Ascending aorta (tissue), 2 donors: ENCODE measurements at regions not wholly inside any gene's neighbourhood (a gene's known extent, or its start where the extent isn't known, plus 50 kb on each side); places are given as distances from the start of the nearest gene placed in this dataset.
"Not testable (repeated sequence)": the region's sequence is repeated elsewhere in the genome, so short reads cannot be mapped to it uniquely, and the experiment has no call there.

Experiments
- DNase-seq, 2 donors: peaks; one replicate each; pipeline ENCODE4 v3.0.0-alpha.2; 2019; ENCODE audit warnings: low spot score in 2 of 2
- H3K27ac ChIP-seq, 2 donors: fragments of 200-600 bp; sonication (generic); one replicate each; pipeline ENCODE4 v1.5.1; 2016 to 2017; ENCODE audit warnings: mild to moderate bottlenecking in 1 of 2
- H3K27me3 ChIP-seq: fragments of 200-600 bp; sonication (generic); one replicate; pipeline ENCODE4 v1.5.1; 2017
- H3K36me3 ChIP-seq, 2 donors: fragments of 200-600 bp; sonication (generic); one replicate each; pipeline ENCODE4 v1.5.1; 2016
- H3K4me1 ChIP-seq, 2 donors: fragments of 200-600 bp; sonication (generic); one replicate each; pipeline ENCODE4 v1.5.1; 2016 to 2017; ENCODE audit warnings: mild to moderate bottlenecking in 1 of 2
- H3K4me3 ChIP-seq, 2 donors: fragments of 200-600 bp; sonication (generic); one replicate each; pipeline ENCODE4 v1.5.1; 2016 to 2017; ENCODE audit warnings: mild to moderate bottlenecking in 1 of 2
- H3K9me3 ChIP-seq, 2 donors: fragments of 200-600 bp; sonication (generic); one replicate each; pipeline ENCODE4 v1.5.1; 2016
- intact Hi-C: fragments of 100-400 bp; cut with DNase I; formaldehyde crosslinking; loops from one replicate; pipeline ENCODE4 v1.15.1; 2023
- TF ChIP-seq, protein P1 (sequence below), 3 experiments: fragments of 200-600 bp in 2 of 3; fragments of 450-650 bp in 1 of 3; sonication (generic) in 2 of 3; IDR thresholded peaks; one replicate each; pipeline ENCODE4 v1.5.1; 2016 to 2019; ENCODE audit warnings: antibody characterized with exemption in 3 of 3, mild to moderate bottlenecking in 1 of 3, moderate library complexity in 1 of 3

DNA sequence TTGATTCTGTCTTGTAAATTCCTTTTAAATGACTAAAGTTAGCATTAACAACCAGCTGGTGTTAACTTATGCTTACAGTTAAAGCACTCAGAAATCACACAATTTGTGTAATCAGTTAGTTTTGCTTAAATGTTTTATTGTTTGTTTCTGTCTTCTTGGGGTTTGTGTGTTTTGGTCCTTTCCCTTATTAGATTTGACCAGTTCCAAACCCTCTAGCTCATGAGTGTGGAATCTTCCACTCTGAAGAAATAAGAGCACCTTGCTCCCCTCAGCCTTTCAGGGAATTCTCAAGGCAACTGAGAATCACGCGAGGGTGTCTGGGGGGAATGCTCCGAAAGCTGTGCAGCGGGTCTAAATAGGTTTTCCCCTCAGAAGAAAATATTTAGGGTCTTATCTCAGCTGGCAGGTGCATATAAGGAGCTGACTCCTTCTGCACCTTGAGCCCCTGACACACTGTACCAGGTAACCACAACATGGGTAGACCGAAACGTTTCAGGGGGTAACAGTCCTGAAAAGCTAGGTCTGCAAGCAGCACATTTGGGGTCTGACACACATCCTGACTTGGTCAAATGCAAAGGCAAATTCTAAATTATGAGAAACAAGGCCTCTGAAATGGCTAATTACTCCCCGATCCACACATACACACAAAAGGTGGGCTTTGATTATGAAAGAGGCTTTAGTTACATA, 188.1 kb upstream of the ETV3 start:
- no peaks in the 10 kb centered on the region for H3K9me3 ChIP-seq
- no peaks in the 10 kb centered on the region for H3K36me3 ChIP-seq
- H3K27ac ChIP-seq: no peak overlapping the region
- H3K27me3 ChIP-seq: no peaks in the 10 kb centered on the region
- no peaks in the 10 kb centered on the region for H3K4me1 ChIP-seq
- no peak for DNase-seq
- intact Hi-C loops: no loop called here
- TF ChIP-seq, protein P1, sequence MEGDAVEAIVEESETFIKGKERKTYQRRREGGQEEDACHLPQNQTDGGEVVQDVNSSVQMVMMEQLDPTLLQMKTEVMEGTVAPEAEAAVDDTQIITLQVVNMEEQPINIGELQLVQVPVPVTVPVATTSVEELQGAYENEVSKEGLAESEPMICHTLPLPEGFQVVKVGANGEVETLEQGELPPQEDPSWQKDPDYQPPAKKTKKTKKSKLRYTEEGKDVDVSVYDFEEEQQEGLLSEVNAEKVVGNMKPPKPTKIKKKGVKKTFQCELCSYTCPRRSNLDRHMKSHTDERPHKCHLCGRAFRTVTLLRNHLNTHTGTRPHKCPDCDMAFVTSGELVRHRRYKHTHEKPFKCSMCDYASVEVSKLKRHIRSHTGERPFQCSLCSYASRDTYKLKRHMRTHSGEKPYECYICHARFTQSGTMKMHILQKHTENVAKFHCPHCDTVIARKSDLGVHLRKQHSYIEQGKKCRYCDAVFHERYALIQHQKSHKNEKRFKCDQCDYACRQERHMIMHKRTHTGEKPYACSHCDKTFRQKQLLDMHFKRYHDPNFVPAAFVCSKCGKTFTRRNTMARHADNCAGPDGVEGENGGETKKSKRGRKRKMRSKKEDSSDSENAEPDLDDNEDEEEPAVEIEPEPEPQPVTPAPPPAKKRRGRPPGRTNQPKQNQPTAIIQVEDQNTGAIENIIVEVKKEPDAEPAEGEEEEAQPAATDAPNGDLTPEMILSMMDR (IDR thresholded peaks at IDR 0.05): no peak
- no peak overlapping the region for H3K4me3 ChIP-seq

- Histone ChIP-seq H3K27me3 (no peaks in the 10 kb centered on the region), H3K27ac (no peak overlapping the region), H3K4me3 (no peak overlapping the region), H3K9me3 (no peaks in the 10 kb centered on the region), H3K4me1 (no peaks in the 10 kb centered on the region), H3K36me3 (no peaks in the 10 kb centered on the region)
- intact Hi-C loops: no loop called here
- TF ChIP-seq, protein P1 (IDR thresholded peaks at IDR 0.05): no peak
- DNase-seq: no peak
These were observed 187.0 kb upstream of the ETV3 start for GRCh38 chr1:157325220-157325619.

GRCh38 chr1:157321972-157322371, 183.8 kb upstream of the ETV3 start:
- H3K36me3 ChIP-seq, intact Hi-C loops, H3K27ac ChIP-seq, H3K4me1 ChIP-seq, H3K4me3 ChIP-seq, DNase-seq, H3K27me3 ChIP-seq, H3K9me3 ChIP-seq: not testable (repeated sequence)

DNA sequence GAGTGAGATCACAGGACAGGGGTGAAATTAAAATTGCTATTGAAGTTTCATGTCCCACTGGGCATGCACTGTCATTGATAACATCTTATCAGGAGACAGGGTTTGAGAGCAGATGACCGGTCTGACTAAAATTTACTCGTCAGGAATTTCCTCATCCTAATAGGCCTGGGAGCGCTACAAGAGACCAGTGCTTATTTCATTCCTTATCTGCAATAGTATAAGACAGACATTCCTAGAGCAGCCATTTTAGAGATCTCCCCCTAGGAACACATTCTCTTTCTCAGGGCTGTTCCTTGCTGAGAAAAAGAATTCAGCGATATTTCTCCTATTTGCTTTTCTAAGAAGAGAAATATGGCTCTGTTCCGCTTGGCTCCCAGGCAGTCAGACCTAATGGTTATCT, 181.4 kb upstream of the ETV3 start:
- Histone ChIP-seq H3K27ac (no peak overlapping the region), H3K9me3 (peaks cover 0 to 10% of the 10 kb centered on the region in 2 donors), H3K4me1 (no peaks in the 10 kb centered on the region), H3K36me3 (no peaks in the 10 kb centered on the region), H3K4me3 (no peak overlapping the region), H3K27me3 (no peaks in the 10 kb centered on the region)
- intact Hi-C loops: no loop called here
- DNase-seq: no peak
- TF ChIP-seq, protein P1 (IDR thresholded peaks at IDR 0.05): no peak

- H3K4me1 ChIP-seq, H3K4me3 ChIP-seq, DNase-seq, intact Hi-C loops, H3K36me3 ChIP-seq, H3K27ac ChIP-seq, H3K27me3 ChIP-seq: not testable (repeated sequence)
- H3K9me3 ChIP-seq: peaks cover 0 to 10% of the 10 kb centered on the region in 2 donors
These were observed 179.0 kb upstream of the ETV3 start for GRCh38 chr1:157317229-157317628.

DNA sequence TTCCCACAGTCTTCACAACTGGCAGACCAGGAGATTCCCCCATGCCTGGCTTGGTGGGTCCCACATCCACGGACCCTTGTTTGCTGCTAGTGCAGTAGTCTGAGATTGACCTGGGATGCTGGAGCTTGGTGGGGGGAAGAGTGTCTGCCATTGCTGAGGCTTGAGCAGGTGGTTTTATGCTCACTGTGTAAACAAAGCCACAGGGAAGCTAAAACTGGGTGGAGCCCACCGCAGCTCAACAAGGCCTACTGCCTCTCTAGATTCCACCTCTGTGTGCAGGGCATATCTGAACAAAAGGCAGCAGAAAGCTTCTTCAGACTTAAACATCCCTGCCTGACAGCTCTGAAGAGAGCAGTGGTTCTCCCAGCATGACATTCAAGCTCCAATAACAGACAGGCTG, 177.3 kb upstream of the ETV3 start:
- Histone ChIP-seq H3K27me3 (no peaks in the 10 kb centered on the region), H3K9me3 (peaks cover 0 to 10% of the 10 kb centered on the region in 2 donors), H3K4me3 (no peak overlapping the region), H3K36me3 (no peaks in the 10 kb centered on the region), H3K27ac (no peak overlapping the region), H3K4me1 (no peaks in the 10 kb centered on the region)
- TF ChIP-seq, protein P1 (IDR thresholded peaks at IDR 0.05): no peak
- intact Hi-C loops: no loop called here
- no peak for DNase-seq

GRCh38 chr1:157314408-157314807, 176.2 kb upstream of the ETV3 start:
- H3K4me3 ChIP-seq: no peak overlapping the region
- TF ChIP-seq, protein P1 (IDR thresholded peaks at IDR 0.05): no peak
- no peaks in the 10 kb centered on the region for H3K36me3 ChIP-seq
- H3K27me3 ChIP-seq: no peaks in the 10 kb centered on the region
- intact Hi-C loops: no loop called here
- H3K27ac ChIP-seq: no peak overlapping the region
- no peak for DNase-seq
- peaks cover 0 to 10% of the 10 kb centered on the region in 2 donors for H3K9me3 ChIP-seq
- H3K4me1 ChIP-seq: no peaks in the 10 kb centered on the region
